ENCODE measurements at regions not wholly inside any gene's neighbourhood (a gene's known extent, or its start where the extent isn't known, plus 50 kb on each side); places are given as distances from the start of the nearest gene placed in this dataset.
A peak's percentile ranks its signal among the peaks of the same experiment; 100 is the strongest.
"Not testable (repeated sequence)": the region's sequence is repeated elsewhere in the genome, so short reads cannot be mapped to it uniquely, and the experiment has no call there.

GRCh38 chr1:214095896-214096295 is 108.1 kb downstream of the PROX1 start:
- CTCF ChIA-PET: interaction anchor here (0.6 kb wide), 1 partner anchor 249 kb away, joined by 3 read pairs; no protein-coding TSS in a partner anchor
- DNase-seq (ENCODE audit: low spot score); H3K27ac ChIP-seq; POLR2A ChIA-PET (ENCODE audit: low non-redundant PET): not testable (repeated sequence)

DNA sequence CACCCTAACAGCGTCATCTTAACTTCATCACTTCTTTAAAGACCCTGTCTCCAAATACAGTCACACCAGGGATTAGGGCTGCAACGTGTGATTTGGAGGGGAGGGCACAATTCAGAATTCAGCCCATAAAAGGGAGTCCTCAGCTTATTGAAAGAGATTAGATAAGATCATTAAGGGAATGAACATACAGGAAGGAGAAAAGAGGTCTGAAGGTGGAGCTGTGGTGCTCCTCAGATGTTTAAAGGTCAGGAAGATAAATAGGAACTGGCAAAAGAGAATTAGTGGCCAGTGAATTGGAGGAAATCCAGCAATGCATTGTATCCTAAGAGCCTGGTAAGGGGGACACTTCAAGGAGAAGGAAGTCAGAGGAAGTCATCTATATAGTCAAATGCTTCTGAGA is 113.5 kb downstream of the PROX1 start:
- TF ChIP-seq, protein P1, sequence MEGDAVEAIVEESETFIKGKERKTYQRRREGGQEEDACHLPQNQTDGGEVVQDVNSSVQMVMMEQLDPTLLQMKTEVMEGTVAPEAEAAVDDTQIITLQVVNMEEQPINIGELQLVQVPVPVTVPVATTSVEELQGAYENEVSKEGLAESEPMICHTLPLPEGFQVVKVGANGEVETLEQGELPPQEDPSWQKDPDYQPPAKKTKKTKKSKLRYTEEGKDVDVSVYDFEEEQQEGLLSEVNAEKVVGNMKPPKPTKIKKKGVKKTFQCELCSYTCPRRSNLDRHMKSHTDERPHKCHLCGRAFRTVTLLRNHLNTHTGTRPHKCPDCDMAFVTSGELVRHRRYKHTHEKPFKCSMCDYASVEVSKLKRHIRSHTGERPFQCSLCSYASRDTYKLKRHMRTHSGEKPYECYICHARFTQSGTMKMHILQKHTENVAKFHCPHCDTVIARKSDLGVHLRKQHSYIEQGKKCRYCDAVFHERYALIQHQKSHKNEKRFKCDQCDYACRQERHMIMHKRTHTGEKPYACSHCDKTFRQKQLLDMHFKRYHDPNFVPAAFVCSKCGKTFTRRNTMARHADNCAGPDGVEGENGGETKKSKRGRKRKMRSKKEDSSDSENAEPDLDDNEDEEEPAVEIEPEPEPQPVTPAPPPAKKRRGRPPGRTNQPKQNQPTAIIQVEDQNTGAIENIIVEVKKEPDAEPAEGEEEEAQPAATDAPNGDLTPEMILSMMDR (conservative IDR thresholded peaks at IDR 0.05; ENCODE audit: low read depth): no peak
- POLR2A ChIA-PET (ENCODE audit: low non-redundant PET): no interaction called here
- no peak for DNase-seq (ENCODE audit: low spot score)
- no peak overlapping the region for H3K27ac ChIP-seq
- CTCF ChIA-PET: no interaction called here

DNA sequence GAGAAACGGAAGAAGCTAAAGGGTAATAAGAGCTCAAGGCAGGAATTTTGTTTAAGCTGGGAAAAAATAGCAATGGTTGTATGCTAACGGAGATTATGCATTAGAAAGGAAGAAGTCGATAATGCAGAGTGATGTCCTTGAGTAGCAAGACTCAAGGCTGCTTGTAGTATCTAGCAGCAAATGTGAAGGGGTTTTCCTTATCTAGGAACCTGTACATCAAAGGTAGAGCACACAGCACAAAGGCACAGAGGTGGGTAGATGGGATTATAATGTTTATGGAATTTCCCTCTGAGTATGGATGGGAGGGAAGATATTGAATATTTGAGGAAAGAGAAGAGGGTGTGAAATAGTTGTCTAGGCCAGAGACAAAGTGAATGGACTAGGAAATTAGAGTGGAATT is 114.1 kb downstream of the PROX1 start:
- CTCF ChIA-PET: no interaction called here
- TF ChIP-seq, protein P1 (conservative IDR thresholded peaks at IDR 0.05; ENCODE audit: low read depth): no peak
- no peak overlapping the region for H3K27ac ChIP-seq
- no peak for DNase-seq (ENCODE audit: low spot score)
- POLR2A ChIA-PET (ENCODE audit: low non-redundant PET): no interaction called here

GRCh38 chr1:214102907-214103306 is 115.1 kb downstream of the PROX1 start:
- CTCF ChIA-PET: no interaction called here
- POLR2A ChIA-PET (ENCODE audit: low non-redundant PET): no interaction called here
- H3K27ac ChIP-seq: no peak overlapping the region
- TF ChIP-seq, protein P1 (conservative IDR thresholded peaks at IDR 0.05; ENCODE audit: low read depth): no peak
- peak; percentile 78 for DNase-seq (ENCODE audit: low spot score)

DNA sequence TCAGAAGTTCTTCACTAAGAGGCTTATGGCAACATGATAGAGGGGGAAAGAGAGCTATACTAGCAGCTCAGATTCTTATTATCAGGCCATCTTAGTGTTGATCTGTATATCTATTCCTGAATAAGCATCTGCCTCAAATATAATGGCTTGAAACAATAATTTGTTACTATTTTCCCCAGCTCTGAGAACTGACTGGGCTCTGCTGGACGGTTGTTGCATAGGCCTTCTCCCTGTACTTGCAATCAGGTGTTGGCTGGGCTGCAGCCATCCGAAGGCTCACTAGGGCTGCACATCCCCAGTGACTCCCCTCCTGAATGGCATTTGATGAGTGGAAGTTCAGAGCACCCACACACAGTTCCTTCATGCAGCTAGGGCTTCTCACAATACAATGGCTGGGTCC is 116.0 kb downstream of the PROX1 start:
- no peak for DNase-seq (ENCODE audit: low spot score)
- H3K27ac ChIP-seq: no peak overlapping the region
- TF ChIP-seq, protein P1 (conservative IDR thresholded peaks at IDR 0.05; ENCODE audit: low read depth): no peak
- CTCF ChIA-PET: no interaction called here
- POLR2A ChIA-PET (ENCODE audit: low non-redundant PET): no interaction called here

- no peak for DNase-seq (ENCODE audit: low spot score)
- H3K27ac ChIP-seq: no peak overlapping the region
- TF ChIP-seq, protein P1 (conservative IDR thresholded peaks at IDR 0.05; ENCODE audit: low read depth): no peak
- CTCF ChIA-PET: no interaction called here
- POLR2A ChIA-PET (ENCODE audit: low non-redundant PET): no interaction called here
Observed at GRCh38 chr1:214106375-214106774, 118.6 kb downstream of the PROX1 start.

DNA sequence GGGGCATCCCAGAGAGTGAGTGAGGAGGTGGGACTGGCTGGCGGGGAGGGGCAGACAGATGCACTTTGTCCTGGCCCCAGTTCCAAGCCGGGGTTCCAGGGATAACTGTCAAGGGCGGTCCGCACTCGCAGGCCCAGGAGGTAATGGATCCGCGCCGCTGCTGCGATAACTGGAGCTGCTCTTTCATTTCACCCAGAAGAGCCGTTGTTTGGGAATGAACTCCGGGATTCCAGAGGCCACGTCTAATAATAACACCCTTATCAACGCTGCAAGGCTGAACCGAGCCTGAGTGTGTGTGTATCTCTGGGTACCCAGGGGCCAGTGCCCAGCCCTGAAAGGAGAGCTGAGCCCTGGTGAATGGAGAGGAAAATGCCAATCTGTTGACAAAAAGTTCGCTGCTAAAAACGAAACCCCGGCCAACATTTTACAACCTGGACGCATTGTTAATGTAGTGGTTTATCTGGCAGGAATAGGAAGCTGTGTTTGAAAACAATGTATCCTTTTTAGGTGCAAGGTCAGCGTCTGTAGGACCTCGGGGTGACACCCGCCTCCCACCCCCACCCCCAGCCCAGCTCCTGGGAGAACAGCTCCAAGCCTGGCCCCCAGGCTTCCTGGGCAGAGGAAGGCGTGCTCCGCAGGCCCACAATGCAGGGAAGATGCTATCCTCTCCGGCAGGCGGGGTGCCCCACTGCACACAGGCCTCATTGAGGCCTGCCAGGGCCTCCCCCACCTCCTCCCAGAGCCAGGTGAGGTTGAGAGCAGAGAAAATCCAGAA is 119.7 kb downstream of the PROX1 start:
- no peak for DNase-seq (ENCODE audit: low spot score)
- ChIA-PET POLR2A (ENCODE audit: low non-redundant PET) (no interaction called here), CTCF (interaction anchor here (0.6 kb wide), 1 partner anchor 468 kb away, joined by 3 read pairs; no protein-coding TSS in a partner anchor)
- TF ChIP-seq, protein P1 (conservative IDR thresholded peaks at IDR 0.05; ENCODE audit: low read depth): no peak
- H3K27ac ChIP-seq: no peak overlapping the region
